Coronary artery (tissue), 2 donors: ENCODE measurements at regions not wholly inside any gene's neighbourhood (a gene's known extent, or its start where the extent isn't known, plus 50 kb on each side); places are given as distances from the start of the nearest gene placed in this dataset.

Source experiments
- DNase-seq: peaks from one replicate; pipeline ENCODE4 v3.0.0-alpha.2; 2017; ENCODE audit warnings: low spot score
- H3K27ac ChIP-seq, 2 donors: fragments of 200-600 bp; sonication (generic); one replicate each; pipeline ENCODE4 v1.5.1; 2016 to 2019
- H3K4me3 ChIP-seq: fragments of 200-600 bp; sonication (generic); 2 replicates; pipeline ENCODE4 v1.5.1; 2016; ENCODE audit warnings: mild to moderate bottlenecking, moderate library complexity
- CTCF ChIP-seq: fragments of 200-600 bp; sonication (generic); IDR thresholded peaks from one replicate; pipeline ENCODE4 v1.5.1; 2019; ENCODE audit warnings: antibody characterized with exemption

- no peak overlapping the region for H3K27ac ChIP-seq
- no peak overlapping the region for H3K4me3 ChIP-seq
- DNase-seq: no peak
- no peak for TF ChIP-seq CTCF
These were observed 853.8 kb downstream of the TMEM182 start for GRCh38 chr2:103615611-103616105.

- H3K4me3 ChIP-seq: no peak overlapping the region
- H3K27ac ChIP-seq: no peak overlapping the region
- TF ChIP-seq CTCF: no peak
- DNase-seq: no peak
These were observed 855.1 kb downstream of the TMEM182 start for GRCh38 chr2:103616891-103617290.

GRCh38 chr2:103618112-103618511 lies 856.3 kb downstream of the TMEM182 start:
- DNase-seq: no peak

GRCh38 chr2:103627301-103627700 lies 865.5 kb downstream of the TMEM182 start:
- no peak for DNase-seq
- TF ChIP-seq CTCF: no peak
- no peak overlapping the region for H3K4me3 ChIP-seq
- H3K27ac ChIP-seq: no peak overlapping the region

More at GRCh38 chr2:103618112-103618511, 856.3 kb downstream of the TMEM182 start:
- Histone ChIP-seq H3K27ac (no peak overlapping the region), H3K4me3 (no peak overlapping the region)
- no peak for TF ChIP-seq CTCF

- TF ChIP-seq CTCF: no peak
- DNase-seq: no peak
- H3K4me3 ChIP-seq: no peak overlapping the region
- H3K27ac ChIP-seq: no peak overlapping the region
These were observed 877.1 kb downstream of the TMEM182 start for GRCh38 chr2:103638978-103639377.

- no peak for DNase-seq
- TF ChIP-seq CTCF: no peak
- H3K4me3 ChIP-seq: no peak overlapping the region
- no peak overlapping the region for H3K27ac ChIP-seq
These were observed 894.7 kb downstream of the TMEM182 start for GRCh38 chr2:103656558-103656957.

GRCh38 chr2:103660519-103660918 lies 898.7 kb downstream of the TMEM182 start:
- Histone ChIP-seq H3K4me3 (no peak overlapping the region), H3K27ac (no peak overlapping the region)
- no peak for TF ChIP-seq CTCF
- no peak for DNase-seq
